Ovary (tissue), 3 donors: ENCODE measurements at regions not wholly inside any gene's neighbourhood (a gene's known extent, or its start where the extent isn't known, plus 50 kb on each side); places are given as distances from the start of the nearest gene placed in this dataset.

Source experiments
- EP300 ChIP-seq: sonication (generic); formaldehyde crosslinking; IDR thresholded peaks from one replicate; pipeline ENCODE4 v1.6.1; 2017; ENCODE audit warnings: antibody characterized with exemption
- POLR2A ChIP-seq: fragments of 450-650 bp; IDR thresholded peaks from one replicate; pipeline ENCODE4 v1.6.1; 2017; ENCODE audit warnings: antibody characterized with exemption, mild to moderate bottlenecking, moderate library complexity
- TF ChIP-seq, protein P1 (sequence below), 3 donors: fragments of 450-650 bp in 2 of 3; fragments of 200-600 bp in 1 of 3; IDR thresholded peaks; one replicate each; pipeline versions ENCODE4 v1.5.1 to v1.8.0; 2016 to 2022; ENCODE audit warnings: antibody characterized with exemption in 3 of 3, mild to moderate bottlenecking in 1 of 3
- donor health status: DM: no; HTN: no; CAD: no.

DNA sequence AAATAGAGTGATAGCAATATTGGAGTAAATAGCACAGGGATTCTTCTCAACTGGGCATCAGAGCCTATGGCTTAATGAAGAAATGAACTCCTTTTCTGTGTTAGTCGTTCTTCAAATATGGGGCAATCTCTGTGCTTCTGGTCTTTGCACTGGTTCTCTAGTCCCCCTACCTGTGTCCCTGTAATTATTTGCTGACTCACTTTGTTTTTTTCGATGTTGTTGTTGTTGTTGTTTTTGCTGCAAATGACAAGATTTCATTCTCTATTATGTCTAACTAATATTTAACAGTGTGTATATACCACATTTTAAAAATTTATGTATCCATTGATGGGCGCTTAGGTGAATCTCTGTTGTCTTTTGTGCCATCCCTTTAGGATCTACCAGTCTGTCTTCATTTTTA lies 2137.8 kb upstream of the TENM3 start:
- TF ChIP-seq, protein P1, sequence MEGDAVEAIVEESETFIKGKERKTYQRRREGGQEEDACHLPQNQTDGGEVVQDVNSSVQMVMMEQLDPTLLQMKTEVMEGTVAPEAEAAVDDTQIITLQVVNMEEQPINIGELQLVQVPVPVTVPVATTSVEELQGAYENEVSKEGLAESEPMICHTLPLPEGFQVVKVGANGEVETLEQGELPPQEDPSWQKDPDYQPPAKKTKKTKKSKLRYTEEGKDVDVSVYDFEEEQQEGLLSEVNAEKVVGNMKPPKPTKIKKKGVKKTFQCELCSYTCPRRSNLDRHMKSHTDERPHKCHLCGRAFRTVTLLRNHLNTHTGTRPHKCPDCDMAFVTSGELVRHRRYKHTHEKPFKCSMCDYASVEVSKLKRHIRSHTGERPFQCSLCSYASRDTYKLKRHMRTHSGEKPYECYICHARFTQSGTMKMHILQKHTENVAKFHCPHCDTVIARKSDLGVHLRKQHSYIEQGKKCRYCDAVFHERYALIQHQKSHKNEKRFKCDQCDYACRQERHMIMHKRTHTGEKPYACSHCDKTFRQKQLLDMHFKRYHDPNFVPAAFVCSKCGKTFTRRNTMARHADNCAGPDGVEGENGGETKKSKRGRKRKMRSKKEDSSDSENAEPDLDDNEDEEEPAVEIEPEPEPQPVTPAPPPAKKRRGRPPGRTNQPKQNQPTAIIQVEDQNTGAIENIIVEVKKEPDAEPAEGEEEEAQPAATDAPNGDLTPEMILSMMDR (IDR thresholded peaks at IDR 0.05): no peak
- TF ChIP-seq EP300 (no peak), POLR2A (no peak)
